Lung microvascular endothelial cell (primary cell): ENCODE measurements at regions not wholly inside any gene's neighbourhood (a gene's known extent, or its start where the extent isn't known, plus 50 kb on each side); places are given as distances from the start of the nearest gene placed in this dataset.

Source experiments
- DNase-seq, 2 donors: peaks; one replicate each; pipeline versions ENCODE4 v3.0.0 to v3.0.0-alpha.2; 2010; ENCODE audit warnings: low read depth in 2 of 2

DNA sequence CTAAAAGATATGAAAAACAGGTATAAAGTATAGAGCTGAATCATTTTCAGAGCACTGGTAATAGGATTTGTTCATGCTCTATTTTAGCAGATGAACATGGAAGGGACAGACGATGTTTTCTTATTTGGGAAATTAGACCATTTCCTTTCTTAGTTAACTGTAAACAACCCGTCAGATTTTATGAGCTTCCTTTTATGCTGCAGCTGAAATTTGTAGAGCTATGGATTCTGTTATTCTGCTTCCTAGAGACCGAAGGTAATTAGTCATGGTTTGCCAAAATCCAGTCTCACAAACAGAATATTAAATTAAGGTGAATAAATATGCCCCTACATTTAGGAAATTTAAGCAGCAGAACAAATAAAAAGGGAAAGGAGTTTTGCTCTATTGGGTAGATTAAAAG lies 180.2 kb upstream of the SYT1 start:
- peak in 1 of 2 donors; percentile 79 for DNase-seq

DNA sequence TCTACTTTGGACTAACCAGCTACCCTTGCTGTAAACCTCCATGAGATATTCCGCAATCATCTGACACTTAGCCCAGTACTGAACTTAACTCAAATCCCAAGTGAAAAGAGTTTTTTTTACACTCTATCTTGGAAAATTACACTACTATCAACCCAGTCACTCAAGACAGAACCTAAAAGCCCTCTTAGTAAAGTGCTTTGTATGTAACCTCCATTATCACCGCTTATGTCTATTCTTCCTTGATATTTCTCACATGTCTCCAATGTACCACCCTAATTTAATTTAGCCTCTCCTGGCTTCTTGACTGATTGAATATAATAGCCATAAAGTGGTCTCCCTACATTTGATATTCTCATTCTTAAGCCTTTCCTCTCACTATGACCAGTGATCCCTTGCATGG lies 168.8 kb upstream of the SYT1 start:
- DNase-seq = no peak

- peak; percentile 8 to 75 for DNase-seq
These were observed 168.3 kb upstream of the SYT1 start for GRCh38 chr12:78696267-78696666.

DNA sequence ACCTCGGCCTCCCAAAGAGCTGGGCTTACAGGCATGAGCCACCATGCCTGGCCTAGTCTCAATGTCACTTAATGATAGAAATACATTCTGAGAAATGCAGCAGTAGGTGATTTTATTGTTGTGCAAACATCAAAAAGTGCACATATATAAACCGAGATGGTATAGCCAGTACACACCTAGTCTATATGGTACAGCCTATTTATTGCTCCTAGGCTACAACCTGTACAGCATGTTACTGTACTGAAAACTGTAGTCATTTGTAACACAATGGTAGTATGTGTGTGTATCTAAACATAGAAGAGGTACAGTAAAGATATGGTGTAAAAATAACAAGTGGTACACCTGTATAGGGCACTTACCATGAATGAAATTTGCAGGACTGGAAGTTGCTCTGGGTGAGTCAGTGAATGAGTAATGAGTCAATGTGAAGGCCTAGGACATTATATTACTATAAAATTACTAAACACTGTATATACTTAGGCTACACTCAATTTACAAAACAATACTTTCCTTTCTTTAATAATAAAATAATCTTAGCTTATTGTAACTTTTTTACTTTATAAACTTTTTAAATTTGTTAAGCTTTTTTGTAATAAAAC lies 166.7 kb upstream of the SYT1 start:
- DNase-seq = peak in 1 of 2 donors; percentile 43

- peak in 1 of 2 donors; percentile 53 for DNase-seq
These were observed 165.8 kb upstream of the SYT1 start for GRCh38 chr12:78698747-78699146.

- no peak for DNase-seq
These were observed 164.0 kb upstream of the SYT1 start for GRCh38 chr12:78700565-78700964.

DNA sequence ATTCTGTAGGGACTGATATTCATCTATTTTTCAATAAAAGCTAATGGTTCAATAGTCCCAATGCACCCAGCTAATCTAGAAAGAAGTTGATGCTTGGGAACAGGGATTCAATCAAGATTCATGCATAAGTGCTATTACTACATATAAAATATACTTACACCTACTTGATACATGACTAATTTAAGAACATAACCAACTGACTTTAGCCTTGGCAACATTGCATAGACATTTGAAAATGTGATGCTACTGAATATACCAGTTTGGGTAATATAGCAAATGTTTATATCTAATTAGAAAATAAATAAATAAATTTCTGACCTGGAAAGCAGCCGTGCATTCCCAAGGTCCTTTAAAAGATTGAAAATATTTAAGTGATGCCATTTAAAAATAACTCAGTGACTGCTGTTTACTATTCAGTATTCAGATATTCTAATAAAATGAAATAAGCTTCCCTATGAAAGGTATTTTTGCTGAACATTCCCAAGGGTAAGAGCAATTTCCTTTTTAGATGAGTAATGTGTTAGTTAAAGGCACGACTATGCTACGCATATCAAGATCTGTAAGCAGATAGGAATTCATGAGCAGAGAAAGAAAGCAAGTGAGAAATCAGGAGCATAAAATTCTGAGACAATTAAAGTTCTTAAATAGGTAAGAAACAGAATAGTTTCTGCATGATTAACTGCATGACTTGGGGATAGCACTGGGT lies 160.6 kb upstream of the SYT1 start:
- peak; percentile 67 to 93 for DNase-seq

DNA sequence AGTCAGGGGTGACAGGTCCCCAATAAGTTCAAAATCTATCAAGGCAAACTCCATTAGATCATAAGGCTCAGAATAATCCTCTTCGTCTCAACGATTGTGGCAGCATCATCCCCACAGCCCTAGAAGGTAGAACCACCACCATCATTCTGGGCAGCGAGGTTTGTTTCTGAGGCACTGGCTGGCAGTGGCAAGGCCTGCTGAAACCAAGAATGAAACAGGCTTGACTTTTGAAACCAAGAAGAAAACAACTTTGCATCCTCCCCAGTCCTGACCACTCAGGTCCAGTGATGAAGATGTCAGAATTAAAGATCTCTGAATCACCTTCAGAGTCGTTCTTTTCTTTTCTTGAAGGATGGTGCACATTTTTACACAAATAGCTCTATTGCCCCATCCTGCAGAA lies 152.6 kb upstream of the SYT1 start:
- DNase-seq = no peak

DNA sequence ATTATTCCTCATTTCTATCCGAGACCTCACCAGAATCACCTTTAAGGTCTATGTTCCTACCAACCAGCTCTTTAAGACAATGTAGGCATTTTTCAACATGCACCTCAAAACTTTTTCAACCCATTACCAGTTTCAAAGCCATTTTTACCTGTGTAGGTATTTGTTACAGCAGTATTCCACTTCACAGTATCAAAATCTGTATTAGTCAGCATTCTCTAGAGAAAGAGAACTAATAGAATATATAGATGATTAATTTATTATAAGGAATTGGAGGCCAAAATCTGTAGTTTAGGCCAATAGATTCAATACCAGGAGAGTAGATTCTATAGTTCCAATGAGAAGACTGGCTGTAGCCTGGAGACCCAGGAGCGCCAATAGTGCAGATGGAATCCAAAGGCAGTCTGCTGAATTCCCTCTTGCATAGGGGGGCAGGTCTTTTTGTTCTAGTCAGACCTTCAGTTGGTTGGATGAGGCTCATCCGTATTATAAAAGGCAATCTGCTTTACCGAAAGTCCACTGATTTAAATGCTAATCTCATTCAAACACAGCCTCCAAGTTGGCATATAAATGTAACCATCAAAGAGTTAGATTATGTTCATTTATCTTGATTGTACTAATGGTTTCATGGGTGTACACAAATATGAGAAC lies 151.6 kb upstream of the SYT1 start:
- no peak for DNase-seq

DNA sequence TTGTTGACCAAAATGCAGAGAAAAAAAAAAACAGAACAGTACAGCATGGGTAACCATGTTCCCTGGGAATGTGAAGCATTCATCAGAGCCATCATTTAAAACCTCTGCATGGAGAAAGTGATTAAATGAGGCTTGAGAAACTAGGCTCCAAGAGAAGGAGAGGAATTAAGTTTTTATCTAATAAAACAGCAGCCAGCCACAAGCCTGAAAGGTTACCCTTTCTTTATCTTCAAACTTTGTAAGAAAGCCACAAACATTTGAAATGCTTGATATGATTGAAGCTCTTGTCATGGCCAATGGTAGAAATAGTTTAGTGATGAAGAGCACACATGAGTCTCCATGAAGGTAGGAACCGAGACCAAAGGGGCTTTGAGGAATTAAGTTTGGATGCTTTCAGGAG lies 144.9 kb upstream of the SYT1 start:
- DNase-seq = no peak

GRCh38 chr12:78721906-78722305 lies 142.7 kb upstream of the SYT1 start:
- peak in 1 of 2 donors; percentile 49 for DNase-seq

- DNase-seq = no peak
These were observed 139.5 kb upstream of the SYT1 start for GRCh38 chr12:78725033-78725432.

- DNase-seq = no peak
These were observed 138.5 kb upstream of the SYT1 start for GRCh38 chr12:78725951-78726580.

- no peak for DNase-seq
These were observed 137.7 kb upstream of the SYT1 start for GRCh38 chr12:78726854-78727253.

DNA sequence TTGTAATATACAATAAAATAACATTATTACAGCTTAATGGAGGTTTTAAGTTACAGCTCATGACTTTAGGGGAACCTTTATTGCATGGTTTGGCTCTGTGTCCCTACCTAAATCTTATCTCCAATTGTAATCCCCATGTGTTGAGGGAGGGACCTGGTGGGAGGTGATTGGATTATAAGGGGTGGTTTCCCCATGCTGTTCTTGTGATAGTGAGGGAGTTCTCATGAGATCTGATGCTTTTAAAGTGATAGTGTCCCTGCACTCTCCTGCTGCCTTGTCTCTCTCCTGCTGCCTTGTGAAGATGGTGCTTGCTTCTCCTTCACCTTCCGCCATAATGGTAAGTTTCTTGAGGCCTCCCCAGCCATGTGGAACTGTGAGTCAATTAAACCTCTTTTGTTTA lies 132.1 kb upstream of the SYT1 start:
- DNase-seq = no peak

DNA sequence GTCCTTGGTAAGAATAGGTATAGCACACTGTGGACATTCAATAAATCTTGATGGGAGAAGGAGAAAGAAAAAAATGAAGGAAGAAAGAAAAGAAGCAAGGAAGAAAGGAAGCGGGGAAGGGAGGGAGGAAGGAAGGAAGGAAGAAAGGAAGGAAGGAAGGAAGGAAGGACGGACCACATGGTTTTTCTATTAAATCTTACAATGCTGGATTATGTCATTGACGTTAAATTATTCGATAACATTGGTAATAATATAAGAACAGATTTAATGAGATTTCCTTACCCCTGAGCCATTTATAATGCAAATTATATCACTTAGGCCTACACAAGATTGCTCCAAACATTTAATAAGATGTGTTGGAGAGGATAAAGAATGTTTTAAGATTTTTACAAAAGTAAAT lies 124.9 kb upstream of the SYT1 start:
- no peak for DNase-seq

GRCh38 chr12:78746001-78746400 lies 118.6 kb upstream of the SYT1 start:
- no peak for DNase-seq

DNA sequence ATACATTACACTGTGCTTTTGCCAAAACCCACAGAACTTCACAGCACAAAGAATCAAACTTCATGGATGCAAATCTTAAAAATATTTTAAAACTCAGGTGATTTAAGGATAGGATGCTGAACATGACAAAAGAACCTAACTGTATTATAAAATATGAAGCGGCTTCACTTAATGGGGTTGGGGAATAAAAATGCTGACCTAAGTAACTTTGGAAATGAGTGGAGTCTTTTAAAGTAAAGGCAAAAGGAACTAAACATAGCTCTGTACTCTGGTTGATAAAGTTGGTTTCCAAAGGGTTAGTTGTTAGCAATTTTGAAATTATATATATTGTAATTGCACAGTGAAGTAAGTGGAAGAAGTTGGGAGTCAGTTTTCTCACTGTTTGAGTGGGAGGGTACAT lies 111.5 kb upstream of the SYT1 start:
- DNase-seq = no peak

GRCh38 chr12:78756936-78757335 lies 107.6 kb upstream of the SYT1 start:
- no peak for DNase-seq

- DNase-seq = peak; percentile 91 to 94
These were observed 105.2 kb upstream of the SYT1 start for GRCh38 chr12:78759367-78759766.

- DNase-seq = no peak
These were observed 103.7 kb upstream of the SYT1 start for GRCh38 chr12:78760906-78761305.

DNA sequence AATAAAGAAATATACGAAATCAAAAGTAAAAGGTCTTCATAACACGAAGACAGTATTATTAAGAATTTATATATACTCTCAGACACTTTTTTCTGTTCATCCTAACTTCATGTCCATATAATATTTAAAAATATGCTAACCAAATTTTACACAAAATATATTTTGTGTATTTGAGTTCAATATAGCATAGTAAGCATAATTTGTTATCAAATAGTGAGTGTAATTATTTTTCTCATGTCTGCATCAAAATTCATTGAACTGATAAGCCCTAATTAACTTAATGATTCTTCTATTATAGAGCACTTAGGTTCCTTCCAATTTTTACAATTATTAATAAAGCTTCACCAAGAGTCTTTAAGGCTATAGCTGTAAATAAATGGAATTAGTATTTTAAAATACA lies 99.7 kb upstream of the SYT1 start:
- DNase-seq = no peak
